ENCODE measurements at regions not wholly inside any gene's neighbourhood (a gene's known extent, or its start where the extent isn't known, plus 50 kb on each side); places are given as distances from the start of the nearest gene placed in this dataset.

DNA sequence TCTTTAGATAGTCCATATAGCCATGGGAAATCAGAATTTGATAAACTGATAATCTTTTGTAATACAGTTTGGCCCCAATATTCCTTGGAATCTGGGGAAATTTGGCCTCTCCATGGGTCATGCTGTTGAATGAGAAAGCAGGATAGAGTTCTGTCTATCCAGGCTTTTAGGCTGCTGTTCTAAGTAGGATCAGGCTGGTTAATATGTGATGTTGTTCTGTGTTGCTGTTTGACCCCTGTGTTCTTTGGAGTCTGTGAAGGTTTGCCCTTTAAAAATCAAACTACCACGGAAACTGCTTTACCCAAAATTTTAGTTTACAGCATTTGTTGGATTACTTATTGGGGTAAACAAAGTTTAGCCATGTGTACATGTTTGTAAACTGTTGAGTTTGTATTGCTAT lies 114.5 kb downstream of the ZNF330 start:
- no peaks in the 10 kb centered on the region for H3K4me1 ChIP-seq (ENCODE audit: control insufficient read depth in 1 of 2, insufficient read depth in 2 of 2, low read depth in 1 of 2, low read length in 1 of 2)
- H3K4me3 ChIP-seq (ENCODE audit: low read depth in 2 of 2, low read length in 1 of 2) = no peak overlapping the region
- H3K36me3 ChIP-seq (replicated peaks in 1 of 2; ENCODE audit: control insufficient read depth in 1 of 2, insufficient read depth in 2 of 2, low read length in 1 of 2) = no peaks in the 10 kb centered on the region
- 68% methylated on average over 1 of the region's 1 CpG for WGBS (ENCODE audit: low lambda C conversion rate)
- H3K79me2 ChIP-seq (ENCODE audit: insufficient read depth) = no peaks in the 10 kb centered on the region
- no peak for DNase-seq
- no peak overlapping the region for H2AFZ ChIP-seq (ENCODE audit: low read depth)
- POLR2A ChIA-PET = no interaction called here
- no peak overlapping the region for H3K27ac ChIP-seq (ENCODE audit: low read depth in 2 of 2, low read length in 1 of 2)
- no peaks in the 10 kb centered on the region for H3K9me3 ChIP-seq
- H3K9ac ChIP-seq = no peak overlapping the region
- H3K9me2 ChIP-seq = no peaks in the 10 kb centered on the region
- H4K20me1 ChIP-seq (ENCODE audit: insufficient read depth) = no peaks in the 10 kb centered on the region
- H3K27me3 ChIP-seq (ENCODE audit: insufficient read depth) = no peaks in the 10 kb centered on the region
- H3K4me2 ChIP-seq = no peak overlapping the region
- no peaks in the 10 kb centered on the region for H3F3A ChIP-seq (replicated peaks; ENCODE audit: insufficient read depth)
- TF ChIP-seq YY1 (IDR thresholded peaks at IDR 0.05; ENCODE audit: low read depth) = no peak
- TF ChIP-seq TCF12 (IDR thresholded peaks at IDR 0.05) = no peak
- TF ChIP-seq REST (IDR thresholded peaks at IDR 0.05; ENCODE audit: low read depth, low read length) = no peak
- TF ChIP-seq TAF1 (IDR thresholded peaks at IDR 0.05; ENCODE audit: borderline replicate concordance, low read depth, low read length) = no peak
- no peak for TF ChIP-seq IRF3 (IDR thresholded peaks at IDR 0.05; ENCODE audit: low read depth, low read length)
- TF ChIP-seq GATA2 (CRISPR knock-in tag; IDR thresholded peaks at IDR 0.05) = no peak
- no peak for TF ChIP-seq NFIC (IDR thresholded peaks at IDR 0.05; ENCODE audit: borderline replicate concordance)
- no peak for TF ChIP-seq RCOR1 (IDR thresholded peaks at IDR 0.05; ENCODE audit: low read length)
- TF ChIP-seq EZH2phosphoT487 (IDR thresholded peaks at IDR 0.05; ENCODE audit: borderline replicate concordance, low read depth) = no peak
- TF ChIP-seq, protein P1, sequence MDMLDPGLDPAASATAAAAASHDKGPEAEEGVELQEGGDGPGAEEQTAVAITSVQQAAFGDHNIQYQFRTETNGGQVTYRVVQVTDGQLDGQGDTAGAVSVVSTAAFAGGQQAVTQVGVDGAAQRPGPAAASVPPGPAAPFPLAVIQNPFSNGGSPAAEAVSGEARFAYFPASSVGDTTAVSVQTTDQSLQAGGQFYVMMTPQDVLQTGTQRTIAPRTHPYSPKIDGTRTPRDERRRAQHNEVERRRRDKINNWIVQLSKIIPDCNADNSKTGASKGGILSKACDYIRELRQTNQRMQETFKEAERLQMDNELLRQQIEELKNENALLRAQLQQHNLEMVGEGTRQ (IDR thresholded peaks at IDR 0.05; ENCODE audit: borderline replicate concordance, low read depth, low read length) = no peak
- no peak for TF ChIP-seq MXI1 (IDR thresholded peaks at IDR 0.05; ENCODE audit: low read depth, low read length)
- TF ChIP-seq MAX (IDR thresholded peaks at IDR 0.05; ENCODE audit: low read depth) = no peak
- no peak for TF ChIP-seq SMC3 (IDR thresholded peaks at IDR 0.05; ENCODE audit: low read depth, low read length)
- no peak for TF ChIP-seq MEF2A (IDR thresholded peaks at IDR 0.05; ENCODE audit: borderline replicate concordance, low read depth)
- no peak for TF ChIP-seq NRF1 (IDR thresholded peaks at IDR 0.05; ENCODE audit: low read depth, low read length)
- TF ChIP-seq ELF1 (IDR thresholded peaks at IDR 0.05) = no peak
- TF ChIP-seq CHD2 (IDR thresholded peaks at IDR 0.05; ENCODE audit: low read length, partially characterized antibody) = no peak
- TF ChIP-seq FOXJ3 (CRISPR knock-in tag; IDR thresholded peaks at IDR 0.05) = no peak
- TF ChIP-seq, protein P2, sequence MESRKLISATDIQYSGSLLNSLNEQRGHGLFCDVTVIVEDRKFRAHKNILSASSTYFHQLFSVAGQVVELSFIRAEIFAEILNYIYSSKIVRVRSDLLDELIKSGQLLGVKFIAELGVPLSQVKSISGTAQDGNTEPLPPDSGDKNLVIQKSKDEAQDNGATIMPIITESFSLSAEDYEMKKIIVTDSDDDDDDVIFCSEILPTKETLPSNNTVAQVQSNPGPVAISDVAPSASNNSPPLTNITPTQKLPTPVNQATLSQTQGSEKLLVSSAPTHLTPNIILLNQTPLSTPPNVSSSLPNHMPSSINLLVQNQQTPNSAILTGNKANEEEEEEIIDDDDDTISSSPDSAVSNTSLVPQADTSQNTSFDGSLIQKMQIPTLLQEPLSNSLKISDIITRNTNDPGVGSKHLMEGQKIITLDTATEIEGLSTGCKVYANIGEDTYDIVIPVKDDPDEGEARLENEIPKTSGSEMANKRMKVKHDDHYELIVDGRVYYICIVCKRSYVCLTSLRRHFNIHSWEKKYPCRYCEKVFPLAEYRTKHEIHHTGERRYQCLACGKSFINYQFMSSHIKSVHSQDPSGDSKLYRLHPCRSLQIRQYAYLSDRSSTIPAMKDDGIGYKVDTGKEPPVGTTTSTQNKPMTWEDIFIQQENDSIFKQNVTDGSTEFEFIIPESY (IDR thresholded peaks at IDR 0.05; ENCODE audit: borderline replicate concordance, low read depth) = no peak
- CTCF ChIA-PET = interaction anchor here (1.0 to 2.8 kb wide), 2 partner anchors 11 to 28 kb away, joined by 3 to 15 read pairs; no protein-coding TSS in a partner anchor

All from SK-N-SH (cell line).